ENCODE measurements at regions not wholly inside any gene's neighbourhood (a gene's known extent, or its start where the extent isn't known, plus 50 kb on each side); places are given as distances from the start of the nearest gene placed in this dataset.

- DNase-seq (ENCODE audit: low read depth), result no peak
These were observed 112.8 kb upstream of the PSMD7 start for GRCh38 chr16:74183601-74184360.

GRCh38 chr16:74169687-74170376, 126.8 kb upstream of the PSMD7 start:
- DNase-seq (ENCODE audit: low read depth), result peak; percentile 11

- no peak for DNase-seq (ENCODE audit: low read depth)
These were observed 127.5 kb upstream of the PSMD7 start for GRCh38 chr16:74169066-74169465.

GRCh38 chr16:74168445-74168844, 128.2 kb upstream of the PSMD7 start:
- DNase-seq (ENCODE audit: low read depth), result no peak

- no peak for DNase-seq (ENCODE audit: low read depth)
These were observed 130.2 kb upstream of the PSMD7 start for GRCh38 chr16:74166456-74166855.

GRCh38 chr16:74165566-74166080, 131.0 kb upstream of the PSMD7 start:
- no peak for DNase-seq (ENCODE audit: low read depth)

GRCh38 chr16:74160759-74161158, 135.9 kb upstream of the PSMD7 start:
- no peak for DNase-seq (ENCODE audit: low read depth)

- DNase-seq (ENCODE audit: low read depth), result no peak
These were observed 142.8 kb upstream of the PSMD7 start for GRCh38 chr16:74153773-74154172.

- no peak for DNase-seq (ENCODE audit: low read depth)
These were observed 150.0 kb upstream of the PSMD7 start for GRCh38 chr16:74146643-74147042.

GRCh38 chr16:74143171-74143570, 153.4 kb upstream of the PSMD7 start:
- no peak for DNase-seq (ENCODE audit: low read depth)

GRCh38 chr16:74141015-74141414, 155.6 kb upstream of the PSMD7 start:
- no peak for DNase-seq (ENCODE audit: low read depth)

- DNase-seq (ENCODE audit: low read depth), result no peak
These were observed 156.1 kb upstream of the PSMD7 start for GRCh38 chr16:74140557-74140956.

GRCh38 chr16:74123826-74124225, 172.8 kb upstream of the PSMD7 start:
- DNase-seq (ENCODE audit: low read depth), result no peak

- DNase-seq (ENCODE audit: low read depth), result no peak
These were observed 173.4 kb upstream of the PSMD7 start for GRCh38 chr16:74123195-74123594.

GRCh38 chr16:74117798-74118197, 178.8 kb upstream of the PSMD7 start:
- no peak for DNase-seq (ENCODE audit: low read depth)

- DNase-seq (ENCODE audit: low read depth), result no peak
These were observed 183.1 kb upstream of the PSMD7 start for GRCh38 chr16:74113545-74113944.

- no peak for DNase-seq (ENCODE audit: low read depth)
These were observed 185.1 kb upstream of the PSMD7 start for GRCh38 chr16:74111456-74111982.

GRCh38 chr16:74107795-74108610, 188.6 kb upstream of the PSMD7 start:
- DNase-seq (ENCODE audit: low read depth), result peak; percentile 7

GRCh38 chr16:74104022-74104421, 192.6 kb upstream of the PSMD7 start:
- no peak for DNase-seq (ENCODE audit: low read depth)

GRCh38 chr16:74101379-74102137, 195.1 kb upstream of the PSMD7 start:
- no peak for DNase-seq (ENCODE audit: low read depth)
